ENCODE measurements at regions not wholly inside any gene's neighbourhood (a gene's known extent, or its start where the extent isn't known, plus 50 kb on each side); places are given as distances from the start of the nearest gene placed in this dataset.

DNA sequence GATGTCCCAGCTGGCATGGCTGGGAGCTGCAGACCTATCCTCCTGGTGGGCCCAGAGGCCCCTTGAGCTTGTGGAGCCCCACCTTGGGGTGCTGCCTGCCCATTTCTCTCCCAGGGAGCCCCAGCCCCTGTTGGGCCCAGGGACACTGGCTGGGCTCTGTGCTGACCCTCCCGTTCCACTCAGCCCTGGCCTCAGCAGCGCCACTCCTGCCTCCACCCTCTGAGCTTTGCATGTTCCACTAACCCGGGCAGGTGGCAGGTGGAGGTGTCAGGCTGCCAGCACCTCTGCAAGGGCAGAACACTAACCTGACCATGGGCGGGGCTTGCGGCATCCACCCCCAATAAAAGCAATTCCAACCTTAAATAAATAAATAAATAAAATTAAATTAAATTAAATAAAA, 299.2 kb downstream of the LRIG3 start:
- Histone ChIP-seq H3K27me3 (ENCODE audit: control insufficient read depth, insufficient read depth, low read length) (no peaks in the 10 kb centered on the region), H3K36me3 (ENCODE audit: control insufficient read depth, insufficient read depth, low read length) (no peaks in the 10 kb centered on the region), H3K4me3 (ENCODE audit: low read depth, low read length) (no peak overlapping the region)
- TF ChIP-seq, protein P1, sequence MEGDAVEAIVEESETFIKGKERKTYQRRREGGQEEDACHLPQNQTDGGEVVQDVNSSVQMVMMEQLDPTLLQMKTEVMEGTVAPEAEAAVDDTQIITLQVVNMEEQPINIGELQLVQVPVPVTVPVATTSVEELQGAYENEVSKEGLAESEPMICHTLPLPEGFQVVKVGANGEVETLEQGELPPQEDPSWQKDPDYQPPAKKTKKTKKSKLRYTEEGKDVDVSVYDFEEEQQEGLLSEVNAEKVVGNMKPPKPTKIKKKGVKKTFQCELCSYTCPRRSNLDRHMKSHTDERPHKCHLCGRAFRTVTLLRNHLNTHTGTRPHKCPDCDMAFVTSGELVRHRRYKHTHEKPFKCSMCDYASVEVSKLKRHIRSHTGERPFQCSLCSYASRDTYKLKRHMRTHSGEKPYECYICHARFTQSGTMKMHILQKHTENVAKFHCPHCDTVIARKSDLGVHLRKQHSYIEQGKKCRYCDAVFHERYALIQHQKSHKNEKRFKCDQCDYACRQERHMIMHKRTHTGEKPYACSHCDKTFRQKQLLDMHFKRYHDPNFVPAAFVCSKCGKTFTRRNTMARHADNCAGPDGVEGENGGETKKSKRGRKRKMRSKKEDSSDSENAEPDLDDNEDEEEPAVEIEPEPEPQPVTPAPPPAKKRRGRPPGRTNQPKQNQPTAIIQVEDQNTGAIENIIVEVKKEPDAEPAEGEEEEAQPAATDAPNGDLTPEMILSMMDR (IDR thresholded peaks at IDR 0.05; ENCODE audit: insufficient read depth, low read length, poor library complexity, severe bottlenecking): no peak
- DNase-seq (ENCODE audit: low read depth): no peak

DNA sequence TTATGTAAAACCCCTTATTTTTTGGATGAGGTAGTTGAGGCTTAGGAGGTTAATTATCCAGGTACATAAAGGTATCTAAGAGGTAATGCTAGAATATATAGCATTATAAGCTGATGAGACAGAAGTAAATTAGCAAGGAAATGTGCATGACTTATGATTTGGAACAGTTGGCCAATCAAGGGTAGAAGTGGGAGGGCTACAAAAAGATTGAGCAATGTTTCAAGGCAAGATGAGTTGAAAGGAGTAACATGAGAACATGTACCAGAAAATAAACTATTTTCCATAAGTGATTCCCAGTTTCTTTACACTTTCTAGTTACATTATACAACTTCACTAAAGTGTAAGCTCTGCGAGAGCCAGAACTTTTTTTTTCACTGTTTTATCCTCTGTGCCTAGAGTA, 290.9 kb downstream of the LRIG3 start:
- no peaks in the 10 kb centered on the region for H3K36me3 ChIP-seq (ENCODE audit: control insufficient read depth, insufficient read depth, low read length)
- no peak overlapping the region for H3K4me3 ChIP-seq (ENCODE audit: low read depth, low read length)
- TF ChIP-seq, protein P1 (IDR thresholded peaks at IDR 0.05; ENCODE audit: insufficient read depth, low read length, poor library complexity, severe bottlenecking): no peak
- DNase-seq (ENCODE audit: low read depth): no peak
- no peaks in the 10 kb centered on the region for H3K27me3 ChIP-seq (ENCODE audit: control insufficient read depth, insufficient read depth, low read length)

DNA sequence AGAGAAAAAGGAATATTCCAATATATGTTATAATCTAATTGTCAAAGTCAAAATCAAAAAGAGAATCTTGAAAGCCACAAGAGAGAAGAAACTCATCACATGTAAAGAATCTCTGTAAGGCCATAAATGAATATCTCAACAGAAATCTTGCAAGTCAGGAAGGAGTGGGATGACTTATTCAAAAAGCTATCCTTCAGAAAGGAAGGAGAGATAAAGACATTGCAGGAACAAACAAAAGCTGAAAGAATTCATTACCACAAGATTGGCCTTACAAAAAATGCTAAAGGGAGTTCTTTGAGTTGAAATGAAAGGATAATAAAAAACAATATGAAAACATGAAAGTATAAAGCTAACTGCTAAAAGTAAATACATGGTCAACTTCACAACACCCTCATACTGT, 286.8 kb downstream of the LRIG3 start:
- TF ChIP-seq, protein P1 (IDR thresholded peaks at IDR 0.05; ENCODE audit: insufficient read depth, low read length, poor library complexity, severe bottlenecking): no peak
- Histone ChIP-seq H3K27me3 (ENCODE audit: control insufficient read depth, insufficient read depth, low read length) (no peaks in the 10 kb centered on the region), H3K36me3 (ENCODE audit: control insufficient read depth, insufficient read depth, low read length) (no peaks in the 10 kb centered on the region), H3K4me3 (ENCODE audit: low read depth, low read length) (no peak overlapping the region)
- no peak for DNase-seq (ENCODE audit: low read depth)

DNA sequence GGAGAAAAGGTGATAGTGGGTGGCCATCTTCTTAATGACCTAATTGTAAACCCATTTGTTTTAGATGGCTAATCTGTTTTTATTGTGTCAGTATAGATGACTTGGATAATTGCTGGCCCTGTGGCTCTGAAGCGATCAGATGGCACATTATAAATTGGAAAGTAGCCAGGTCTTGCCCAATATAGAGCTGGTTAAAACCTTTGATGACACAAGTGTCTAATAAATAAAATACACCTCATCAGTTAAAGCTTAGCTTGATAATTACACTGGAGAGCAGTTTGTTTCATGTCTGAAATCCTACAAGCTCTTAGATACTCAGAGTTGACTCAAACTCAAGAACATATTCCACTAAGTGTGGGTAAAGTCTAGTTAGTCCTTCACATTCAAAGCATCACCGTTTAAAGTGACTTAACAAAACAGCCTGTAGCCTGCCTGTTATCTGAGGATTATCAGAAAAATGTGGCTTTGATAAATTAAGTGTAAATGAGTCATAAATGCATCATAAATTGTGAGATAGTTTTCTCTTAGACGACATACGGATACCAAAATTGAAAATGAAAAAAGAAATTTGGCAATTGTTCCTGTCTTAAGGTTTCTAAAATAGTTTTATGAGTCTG, 280.9 kb downstream of the LRIG3 start:
- TF ChIP-seq, protein P1 (IDR thresholded peaks at IDR 0.05; ENCODE audit: insufficient read depth, low read length, poor library complexity, severe bottlenecking): no peak

DNA sequence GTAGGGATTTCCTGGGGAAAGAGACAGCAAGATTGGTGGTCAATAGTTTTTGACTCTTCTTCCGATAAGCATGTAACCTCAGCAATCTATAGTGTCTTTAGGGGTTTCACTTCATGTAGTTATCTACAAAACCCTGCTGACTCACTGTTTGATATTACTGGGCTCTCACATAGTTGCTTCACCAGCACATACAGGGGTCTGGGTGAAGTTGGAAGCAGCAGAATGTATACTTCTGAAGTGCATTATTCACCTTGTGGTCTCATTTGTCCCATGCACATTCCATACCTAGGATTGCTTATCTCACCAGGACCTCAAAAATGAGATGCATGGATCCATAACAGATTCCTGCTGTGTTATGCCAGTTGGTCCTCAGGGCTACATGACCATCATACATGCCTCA, 280.0 kb downstream of the LRIG3 start:
- no peak for DNase-seq (ENCODE audit: low read depth)
- Histone ChIP-seq H3K4me3 (ENCODE audit: low read depth, low read length) (no peak overlapping the region), H3K27me3 (ENCODE audit: control insufficient read depth, insufficient read depth, low read length) (no peaks in the 10 kb centered on the region), H3K36me3 (ENCODE audit: control insufficient read depth, insufficient read depth, low read length) (no peaks in the 10 kb centered on the region)
- TF ChIP-seq, protein P1 (IDR thresholded peaks at IDR 0.05; ENCODE audit: insufficient read depth, low read length, poor library complexity, severe bottlenecking): no peak

More for the DNA sequence above, 280.9 kb downstream of the LRIG3 start:
- Histone ChIP-seq H3K27me3 (ENCODE audit: control insufficient read depth, insufficient read depth, low read length) (no peaks in the 10 kb centered on the region), H3K4me3 (ENCODE audit: low read depth, low read length) (no peak overlapping the region), H3K36me3 (ENCODE audit: control insufficient read depth, insufficient read depth, low read length) (no peaks in the 10 kb centered on the region)
- DNase-seq (ENCODE audit: low read depth): no peak

DNA sequence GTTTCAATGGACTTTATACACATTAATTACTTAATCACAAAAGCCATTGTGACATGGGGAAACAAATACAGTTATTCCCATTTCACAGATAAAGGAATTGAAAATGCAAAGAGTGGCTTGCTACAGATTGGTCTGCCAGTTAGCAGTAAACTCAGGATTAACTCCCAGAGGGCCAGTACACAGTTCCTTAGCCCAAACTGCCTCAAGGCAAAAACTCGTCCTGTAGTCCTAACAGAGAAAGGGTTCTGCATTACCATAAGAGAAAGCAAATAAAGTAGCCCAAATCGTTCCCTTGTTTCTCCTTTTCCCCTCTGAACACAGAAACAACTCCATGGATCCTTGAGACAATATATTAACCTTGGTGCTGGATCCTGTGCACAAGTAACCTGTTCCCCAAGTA, 274.4 kb downstream of the LRIG3 start:
- Histone ChIP-seq H3K36me3 (ENCODE audit: control insufficient read depth, insufficient read depth, low read length) (no peaks in the 10 kb centered on the region), H3K4me3 (ENCODE audit: low read depth, low read length) (no peak overlapping the region), H3K27me3 (ENCODE audit: control insufficient read depth, insufficient read depth, low read length) (no peaks in the 10 kb centered on the region)
- DNase-seq (ENCODE audit: low read depth): no peak
- TF ChIP-seq, protein P1 (IDR thresholded peaks at IDR 0.05; ENCODE audit: insufficient read depth, low read length, poor library complexity, severe bottlenecking): no peak

Data from kidney epithelial cell (primary cell).